GM15510 (cell line): ENCODE measurements at regions not wholly inside any gene's neighbourhood (a gene's known extent, or its start where the extent isn't known, plus 50 kb on each side); places are given as distances from the start of the nearest gene placed in this dataset.

ENCODE experiments used
- POLR2A ChIP-seq: IDR thresholded peaks from 3 replicates; pipeline ENCODE4 v1.6.1; 2011; ENCODE audit warnings: borderline replicate concordance; ENCODE audit not compliant: insufficient read length; ENCODE audit errors: extremely low read depth

GRCh38 chr14:105841022-105842009 lies 314.9 kb downstream of the TMEM121 start:
- TF ChIP-seq POLR2A = no peak

- no peak for TF ChIP-seq POLR2A
Measured at GRCh38 chr14:105842105-105842504, 315.7 kb downstream of the TMEM121 start.

- no peak for TF ChIP-seq POLR2A
Measured at GRCh38 chr14:105843444-105844046, 317.2 kb downstream of the TMEM121 start.

- no peak for TF ChIP-seq POLR2A
Measured at GRCh38 chr14:105844047-105844630, 317.8 kb downstream of the TMEM121 start.

- no peak for TF ChIP-seq POLR2A
Measured at GRCh38 chr14:105844810-105845724, 318.7 kb downstream of the TMEM121 start.

GRCh38 chr14:105845725-105846309 lies 319.4 kb downstream of the TMEM121 start:
- no peak for TF ChIP-seq POLR2A

GRCh38 chr14:105846312-105846711 lies 319.9 kb downstream of the TMEM121 start:
- TF ChIP-seq POLR2A = no peak

GRCh38 chr14:105847400-105847799 lies 321.0 kb downstream of the TMEM121 start:
- no peak for TF ChIP-seq POLR2A

- TF ChIP-seq POLR2A = no peak
Measured at GRCh38 chr14:105848570-105848969, 322.2 kb downstream of the TMEM121 start.

GRCh38 chr14:105849933-105850626 lies 323.7 kb downstream of the TMEM121 start:
- no peak for TF ChIP-seq POLR2A

GRCh38 chr14:105850853-105851581 lies 324.6 kb downstream of the TMEM121 start:
- TF ChIP-seq POLR2A = peak; percentile 36

GRCh38 chr14:105851716-105852377 lies 325.5 kb downstream of the TMEM121 start:
- TF ChIP-seq POLR2A = no peak
